MM.1S (cell line): ENCODE measurements at regions not wholly inside any gene's neighbourhood (a gene's known extent, or its start where the extent isn't known, plus 50 kb on each side); places are given as distances from the start of the nearest gene placed in this dataset.

Experiments used
- DNase-seq: peaks from one replicate; pipeline ENCODE4 v3.0.0-alpha.2; 2015
- H2AFZ ChIP-seq: fragments of 300-600 bp; sonication (generic); 2 replicates; pipeline ENCODE4 v1.6.0; 2016; ENCODE audit warnings: antibody characterized with exemption, low read length
- H3F3A ChIP-seq: fragments of 300-600 bp; sonication (generic); 2 replicates; pipeline ENCODE4 v1.6.1; 2016; ENCODE audit warnings: mild to moderate bottlenecking, antibody characterized with exemption, low read length, moderate library complexity, mixed read lengths; ENCODE audit not compliant: insufficient read depth
- H3K27ac ChIP-seq: fragments of 300-600 bp; sonication (generic); 2 replicates; pipeline ENCODE4 v1.5.1; 2016; ENCODE audit warnings: mild to moderate bottlenecking, low read length
- H3K27me3 ChIP-seq: fragments of 300-600 bp; sonication (generic); replicated peaks from 2 replicates; pipeline ENCODE4 v1.6.0; 2016; ENCODE audit warnings: low read length; ENCODE audit not compliant: insufficient read depth
- H3K36me3 ChIP-seq: fragments of 300-600 bp; sonication (generic); replicated peaks from 2 replicates; pipeline ENCODE4 v1.6.1; 2016; ENCODE audit warnings: mild to moderate bottlenecking, low read length, mixed read lengths; ENCODE audit not compliant: insufficient read depth
- H3K4me1 ChIP-seq: fragments of 300-600 bp; sonication (generic); 2 replicates; pipeline ENCODE4 v1.6.1; 2016; ENCODE audit warnings: low read length, mixed read lengths
- H3K4me2 ChIP-seq: fragments of 300-600 bp; sonication (generic); 2 replicates; pipeline ENCODE4 v1.6.0; 2016; ENCODE audit warnings: low read depth, low read length
- H3K4me3 ChIP-seq: fragments of 300-600 bp; sonication (generic); 2 replicates; pipeline ENCODE4 v1.5.1; 2016; ENCODE audit warnings: low read length, mixed read lengths
- H3K79me2 ChIP-seq: fragments of 300-600 bp; sonication (generic); 2 replicates; pipeline ENCODE4 v1.6.1; 2016; ENCODE audit warnings: mixed run types, low read length, mixed read lengths
- H3K9ac ChIP-seq: fragments of 300-600 bp; sonication (generic); 2 replicates; pipeline ENCODE4 v1.6.1; 2016; ENCODE audit warnings: low read length, mixed read lengths
- H3K9me2 ChIP-seq: fragments of 300-600 bp; sonication (generic); replicated peaks from 2 replicates; pipeline ENCODE4 v1.6.1; 2016; ENCODE audit warnings: mild to moderate bottlenecking, low read length, mixed read lengths; ENCODE audit not compliant: insufficient read depth
- H3K9me3 ChIP-seq: fragments of 300-600 bp; sonication (generic); replicated peaks from 2 replicates; pipeline ENCODE4 v1.6.1; 2016; ENCODE audit warnings: mild to moderate bottlenecking, low read length, mixed read lengths; ENCODE audit not compliant: insufficient read depth
- H4K20me1 ChIP-seq: fragments of 300-600 bp; sonication (generic); 2 replicates; pipeline ENCODE4 v1.6.1; 2016; ENCODE audit warnings: mild to moderate bottlenecking, low read length, moderate library complexity, mixed read lengths; ENCODE audit not compliant: insufficient read depth
- CTCF ChIP-seq: fragments of 300-600 bp; sonication (generic); IDR thresholded peaks from 2 replicates; pipeline ENCODE4 v1.5.1; 2016; ENCODE audit warnings: antibody characterized with exemption, low read length, mixed read lengths
- EZH2 ChIP-seq: fragments of 300-600 bp; sonication (generic); optimal IDR thresholded peaks from 2 replicates; pipeline ENCODE3; 2017; ENCODE audit warnings: low read depth, mild to moderate bottlenecking, antibody characterized with exemption, low read length, mixed read lengths
- EZH2phosphoT487 ChIP-seq: fragments of 300-600 bp; sonication (generic); IDR thresholded peaks from 2 replicates; pipeline ENCODE4 v1.6.1; 2018; ENCODE audit warnings: antibody characterized with exemption, low read length

- no peak for TF ChIP-seq CTCF
- no peak for TF ChIP-seq EZH2
- no peak for TF ChIP-seq EZH2phosphoT487
- Histone ChIP-seq H3K9me3 (no peaks in the 10 kb centered on the region), H4K20me1 (no peaks in the 10 kb centered on the region), H3K27me3 (no peaks in the 10 kb centered on the region), H3K79me2 (no peaks in the 10 kb centered on the region), H3K9ac (no peak overlapping the region), H3K27ac (no peak overlapping the region), H3K4me3 (no peak overlapping the region), H2AFZ (no peak overlapping the region), H3K4me2 (no peak overlapping the region), H3K4me1 (no peaks in the 10 kb centered on the region), H3F3A (no peaks in the 10 kb centered on the region), H3K36me3 (no peaks in the 10 kb centered on the region), H3K9me2 (no peaks in the 10 kb centered on the region)
- DNase-seq = no peak
These were observed 219.1 kb upstream of the KLF6 start for GRCh38 chr10:4004144-4004543.

- H3K4me2 ChIP-seq = no peak overlapping the region
These were observed 218.5 kb upstream of the KLF6 start for GRCh38 chr10:4003348-4003973.

GRCh38 chr10:4001811-4002210 is 216.8 kb upstream of the KLF6 start:
- H3F3A ChIP-seq = no peaks in the 10 kb centered on the region
- no peaks in the 10 kb centered on the region for H3K4me1 ChIP-seq
- H3K9ac ChIP-seq = no peak overlapping the region
- H3K79me2 ChIP-seq = no peaks in the 10 kb centered on the region
- H2AFZ ChIP-seq = no peak overlapping the region
- no peak overlapping the region for H3K27ac ChIP-seq
- H3K27me3 ChIP-seq = no peaks in the 10 kb centered on the region
- H3K9me2 ChIP-seq = no peaks in the 10 kb centered on the region
- H3K4me2 ChIP-seq = no peak overlapping the region
- TF ChIP-seq EZH2 (no peak), EZH2phosphoT487 (no peak)
- no peaks in the 10 kb centered on the region for H3K9me3 ChIP-seq
- no peaks in the 10 kb centered on the region for H4K20me1 ChIP-seq
- DNase-seq = no peak
- no peaks in the 10 kb centered on the region for H3K36me3 ChIP-seq
- H3K4me3 ChIP-seq = no peak overlapping the region

More at GRCh38 chr10:4003348-4003973, 218.5 kb upstream of the KLF6 start:
- Histone ChIP-seq H3K9me3 (no peaks in the 10 kb centered on the region), H3K36me3 (no peaks in the 10 kb centered on the region), H3K4me1 (no peaks in the 10 kb centered on the region), H3K27ac (no peak overlapping the region), H3K9ac (no peak overlapping the region), H2AFZ (no peak overlapping the region), H3K9me2 (no peaks in the 10 kb centered on the region), H4K20me1 (no peaks in the 10 kb centered on the region), H3K27me3 (no peaks in the 10 kb centered on the region), H3K79me2 (no peaks in the 10 kb centered on the region), H3K4me3 (no peak overlapping the region), H3F3A (no peaks in the 10 kb centered on the region)
- TF ChIP-seq CTCF = no peak
- no peak for TF ChIP-seq EZH2phosphoT487
- no peak for TF ChIP-seq EZH2
- DNase-seq = no peak

- H3K27ac ChIP-seq = no peak overlapping the region
- no peaks in the 10 kb centered on the region for H3K36me3 ChIP-seq
- H3K9me3 ChIP-seq = no peaks in the 10 kb centered on the region
- no peaks in the 10 kb centered on the region for H3K4me1 ChIP-seq
- no peaks in the 10 kb centered on the region for H4K20me1 ChIP-seq
- H2AFZ ChIP-seq = no peak overlapping the region
- no peak overlapping the region for H3K9ac ChIP-seq
- H3K4me3 ChIP-seq = no peak overlapping the region
- no peaks in the 10 kb centered on the region for H3K27me3 ChIP-seq
- DNase-seq = no peak
- H3F3A ChIP-seq = no peaks in the 10 kb centered on the region
- no peaks in the 10 kb centered on the region for H3K79me2 ChIP-seq
- no peak for TF ChIP-seq EZH2phosphoT487
- TF ChIP-seq EZH2 = no peak
- no peak for TF ChIP-seq CTCF
- H3K9me2 ChIP-seq = no peaks in the 10 kb centered on the region
- no peak overlapping the region for H3K4me2 ChIP-seq
These were observed 214.6 kb upstream of the KLF6 start for GRCh38 chr10:3999642-4000041.
